SK-N-SH treated with all-trans-retinoic acid at 6 μM for 48 hours (cell line): ENCODE measurements at regions not wholly inside any gene's neighbourhood (a gene's known extent, or its start where the extent isn't known, plus 50 kb on each side); places are given as distances from the start of the nearest gene placed in this dataset.

ENCODE experiments used
- GLIS3 ChIP-seq: fragments of 250-450 bp; sonication (Bioruptor Pico); IDR thresholded peaks from 2 replicates; pipeline ENCODE4 v1.5.0; 2020; ENCODE audit warnings: mild to moderate bottlenecking, moderate library complexity
- SNAI2 ChIP-seq: fragments of 250-450 bp; sonication (Bioruptor Pico); IDR thresholded peaks from 2 replicates; pipeline ENCODE4 v1.5.0; 2020; ENCODE audit warnings: mild to moderate bottlenecking, moderate library complexity
- TOX ChIP-seq: fragments of 250-450 bp; sonication (Bioruptor Pico); IDR thresholded peaks from 2 replicates; pipeline ENCODE4 v1.8.0; 2021; ENCODE audit warnings: mild to moderate bottlenecking, moderate library complexity, borderline replicate concordance
- ZFP30 ChIP-seq: fragments of 450-650 bp; formaldehyde crosslinking; IDR thresholded peaks from 2 replicates; pipeline ENCODE4 v1.5.0; 2022; ENCODE audit warnings: mild to moderate bottlenecking, moderate library complexity
- ZNF8 ChIP-seq: fragments of 450-650 bp; formaldehyde crosslinking; IDR thresholded peaks from 2 replicates; pipeline ENCODE4 v1.5.0; 2020; ENCODE audit warnings: mild to moderate bottlenecking, moderate library complexity

DNA sequence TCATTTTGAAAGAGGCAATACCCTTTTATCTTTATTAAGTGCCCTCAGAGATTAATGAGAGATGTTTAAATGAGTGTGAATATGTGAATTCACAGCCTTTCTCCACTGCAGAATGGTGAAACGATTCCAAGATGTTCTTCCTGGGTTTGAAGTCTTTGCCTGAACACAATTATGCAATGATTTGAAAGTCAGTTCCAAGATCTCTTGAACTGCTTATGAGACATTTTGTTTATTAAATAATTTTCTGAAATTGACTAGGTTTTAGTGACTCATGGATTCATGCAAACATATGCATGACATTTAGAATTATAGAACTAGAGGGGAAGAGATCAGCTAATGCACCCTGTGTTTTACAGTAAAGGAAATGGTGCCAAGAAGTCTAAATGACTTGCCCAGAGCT is 118.1 kb upstream of the SLC38A2 start:
- TF ChIP-seq ZNF8 = no peak
- no peak for TF ChIP-seq SNAI2 (CRISPR knock-in tag)
- no peak for TF ChIP-seq TOX
- no peak for TF ChIP-seq ZFP30
- no peak for TF ChIP-seq GLIS3 (CRISPR knock-in tag)
